A549 (cell line): ENCODE measurements at regions not wholly inside any gene's neighbourhood (a gene's known extent, or its start where the extent isn't known, plus 50 kb on each side); places are given as distances from the start of the nearest gene placed in this dataset.

Experiments used
- ATAC-seq, 2 experiments: fragments of 200-7000 bp in 1 of 2; fragments of >200 bp in 1 of 2; cut with Nextera tagmentation in 1 of 2; cut with Tn5 transposase in 1 of 2; 3 replicates each; pipeline versions ENCODE4 v1.8.0 to v1.9.1; 2018 to 2020; ENCODE audit warnings: mild to moderate bottlenecking in 1 of 2, moderate library complexity in 1 of 2
- CTCF ChIA-PET: fragments of 300-600 bp; sonication (Branson Sonifier 250); formaldehyde crosslinking; extraction: SDS; loops from one replicate; lab custom pipeline; 2021; ENCODE audit warnings: antibody characterized with exemption, inconsistent platforms; lab: Yijun Ruan, JAX
- POLR2A ChIA-PET: fragments of 350-600 bp; formaldehyde crosslinking; extraction: SDS; loops from one replicate; lab custom pipeline; 2021; ENCODE audit warnings: antibody characterized with exemption, inconsistent platforms; lab: Yijun Ruan, JAX
- DNase-seq, 2 experiments: peaks; one replicate each; pipeline versions ENCODE4 v3.0.0 to v3.0.0-alpha.2; 2011 to 2016; ENCODE audit warnings: low read depth in 1 of 2, low spot score in 1 of 2
- FAIRE-seq: peaks from 2 replicates; lab custom pipeline; 2011; peaks lifted over from hg19 to GRCh38; lab: Jason Lieb, UNC
- H3K27ac ChIP-seq, 2 experiments: fragments of >200 bp; sonication (Bioruptor Twin); formaldehyde crosslinking; 3 replicates each; pipeline ENCODE4 v1.5.1; 2016 to 2017
- H3K4me1 ChIP-seq: fragments of >200 bp; sonication (Bioruptor Twin); formaldehyde crosslinking; 3 replicates; pipeline ENCODE4 v1.6.1; 2016
- H3K4me2 ChIP-seq: fragments of >200 bp; sonication (Bioruptor Twin); formaldehyde crosslinking; 3 replicates; pipeline ENCODE4 v1.6.1; 2016
- H3K4me3 ChIP-seq: fragments of >200 bp; sonication (Bioruptor Twin); formaldehyde crosslinking; 3 replicates; pipeline ENCODE4 v1.5.1; 2016
- H3K9me3 ChIP-seq: fragments of >200 bp; sonication (Bioruptor Twin); formaldehyde crosslinking; 3 replicates; pipeline ENCODE4 v1.6.1; 2016
- BHLHE40 ChIP-seq: IDR thresholded peaks from 2 replicates; pipeline ENCODE4 v1.6.1; 2012; ENCODE audit warnings: low read depth, low read length, inconsistent platforms
- CBX2 ChIP-seq: fragments of 200-600 bp; sonication (generic); IDR thresholded peaks from 2 replicates; pipeline ENCODE4 v1.6.1; 2016; ENCODE audit warnings: low read depth, mild to moderate bottlenecking, borderline replicate concordance
- CBX8 ChIP-seq: fragments of 200-600 bp; sonication (generic); IDR thresholded peaks from 2 replicates; pipeline ENCODE4 v1.6.1; 2016
- CEBPB ChIP-seq, 2 experiments: fragments of >200 bp in 1 of 2; sonication (Bioruptor Twin) in 1 of 2; formaldehyde crosslinking in 1 of 2; IDR thresholded peaks; 2 replicates each; pipeline ENCODE4 v1.6.1; 2012 to 2016
- EHMT2 ChIP-seq: fragments of 200-600 bp; sonication (generic); IDR thresholded peaks from 2 replicates; pipeline ENCODE4 v1.6.1; 2016; ENCODE audit warnings: antibody characterized with exemption, low read depth, mild to moderate bottlenecking, moderate library complexity
- HDAC2 ChIP-seq: fragments of 200-600 bp; sonication (generic); IDR thresholded peaks from 2 replicates; pipeline ENCODE4 v1.6.1; 2016
- HES2 ChIP-seq: fragments of >200 bp; sonication (Bioruptor Twin); formaldehyde crosslinking; IDR thresholded peaks from 2 replicates; pipeline ENCODE4 v1.6.1; 2016
- HOXB13 ChIP-seq: fragments of 250-450 bp; sonication (Bioruptor Pico); IDR thresholded peaks from 2 replicates; pipeline ENCODE4 v1.5.0; 2020; ENCODE audit warnings: low read depth, mild to moderate bottlenecking, moderate library complexity
- HOXB5 ChIP-seq: fragments of 250-450 bp; sonication (Bioruptor Pico); IDR thresholded peaks from 2 replicates; pipeline ENCODE4 v1.5.0; 2020; ENCODE audit warnings: mild to moderate bottlenecking, moderate library complexity
- JUNB ChIP-seq: fragments of >200 bp; sonication (Bioruptor Twin); formaldehyde crosslinking; IDR thresholded peaks from 2 replicates; pipeline ENCODE4 v1.6.1; 2016
- KDM1A ChIP-seq: fragments of 200-600 bp; sonication (generic); IDR thresholded peaks from 2 replicates; pipeline ENCODE4 v1.6.1; 2016; ENCODE audit warnings: low read depth, mild to moderate bottlenecking
- MAFK ChIP-seq: fragments of 450-650 bp; IDR thresholded peaks from 2 replicates; pipeline ENCODE4 v1.6.1; 2014; ENCODE audit not compliant: partially characterized antibody
- MYC ChIP-seq: IDR thresholded peaks from 2 replicates; pipeline ENCODE4 v1.6.1; 2012; ENCODE audit warnings: mild to moderate bottlenecking, inconsistent platforms, low read length, improper control_type of control experiment, borderline replicate concordance
- NPAS2 ChIP-seq: fragments of 250-450 bp; sonication (Bioruptor Pico); IDR thresholded peaks from 2 replicates; pipeline ENCODE4 v1.8.0; 2022; ENCODE audit warnings: mild to moderate bottlenecking, moderate library complexity, borderline replicate concordance
- NR3C1 ChIP-seq: fragments of >200 bp; sonication (Bioruptor Twin); formaldehyde crosslinking; IDR thresholded peaks from 3 replicates; pipeline ENCODE4 v1.6.1; 2017
- PHF8 ChIP-seq: fragments of 200-600 bp; sonication (generic); IDR thresholded peaks from 2 replicates; pipeline ENCODE4 v1.6.1; 2016; ENCODE audit warnings: low read depth, mild to moderate bottlenecking, antibody characterized with exemption, moderate library complexity, borderline replicate concordance
- POLR2A ChIP-seq: IDR thresholded peaks from 2 replicates; pipeline ENCODE4 v1.6.1; 2012; ENCODE audit warnings: mild to moderate bottlenecking, low read length
- REST ChIP-seq: fragments of 200-600 bp; sonication (generic); IDR thresholded peaks from 2 replicates; pipeline ENCODE4 v1.6.1; 2016; ENCODE audit warnings: antibody characterized with exemption, mild to moderate bottlenecking, moderate library complexity
- RFX5 ChIP-seq: fragments of 450-650 bp; IDR thresholded peaks from 2 replicates; pipeline ENCODE4 v1.7.1; 2014; ENCODE audit warnings: antibody characterized with exemption, mild to moderate bottlenecking, moderate library complexity
- SMC3 ChIP-seq: fragments of >200 bp; sonication (Bioruptor Twin); formaldehyde crosslinking; IDR thresholded peaks from 3 replicates; pipeline ENCODE4 v1.6.1; 2018; ENCODE audit warnings: inconsistent platforms
- TFCP2L1 ChIP-seq: fragments of 250-450 bp; sonication (Bioruptor Pico); IDR thresholded peaks from 2 replicates; pipeline ENCODE4 v1.5.0; 2021; ENCODE audit warnings: mild to moderate bottlenecking
- TP53 ChIP-seq: fragments of 250-450 bp; sonication (Bioruptor Pico); IDR thresholded peaks from 2 replicates; pipeline ENCODE4 v1.5.0; 2021; ENCODE audit warnings: mild to moderate bottlenecking, moderate library complexity
- ZC3H11A ChIP-seq: fragments of 450-650 bp; IDR thresholded peaks from 2 replicates; pipeline ENCODE4 v1.6.1; 2014; ENCODE audit warnings: antibody characterized with exemption, mild to moderate bottlenecking
- ZNF302 ChIP-seq: fragments of 250-450 bp; sonication (Bioruptor Pico); IDR thresholded peaks from 2 replicates; pipeline ENCODE4 v1.9.0; 2021; ENCODE audit warnings: inconsistent platforms, mild to moderate bottlenecking, moderate library complexity
- whole genome bisulfite sequencing: methylation state at CpG from one replicate; pipeline ENCODE4 v1.1.6; 2017; ENCODE audit errors: missing lambda C conversion rate; 5-methylcytosine and 5-hydroxymethylcytosine counted together
- TF ChIP-seq, protein P1 (sequence below): fragments of 450-650 bp; IDR thresholded peaks from 2 replicates; pipeline ENCODE4 v1.6.1; 2014; ENCODE audit warnings: antibody characterized with exemption

- Histone ChIP-seq H3K9me3 (no peaks in the 10 kb centered on the region), H3K4me3 (no peak overlapping the region), H3K27ac (no peak overlapping the region), H3K4me1 (no peaks in the 10 kb centered on the region), H3K4me2 (no peak overlapping the region)
- TF ChIP-seq HES2, result no peak
- TF ChIP-seq MAFK, result no peak
- no peak for TF ChIP-seq ZNF302 (CRISPR knock-in tag)
- no peak for TF ChIP-seq NPAS2 (CRISPR knock-in tag)
- TF ChIP-seq MYC, result no peak
- no peak for TF ChIP-seq BHLHE40
- no peak for TF ChIP-seq TFCP2L1 (CRISPR knock-in tag)
- no peak for TF ChIP-seq PHF8
- TF ChIP-seq CEBPB (IDR thresholded peaks at IDR 0.05), result no peak
- no peak for TF ChIP-seq REST
- TF ChIP-seq CBX8, result no peak
- no peak for TF ChIP-seq SMC3
- no peak for TF ChIP-seq HOXB13 (CRISPR knock-in tag)
- whole genome bisulfite sequencing, result 31% methylated on average over 5 of the region's 5 CpGs
- DNase-seq, result no peak
- ChIA-PET POLR2A (no interaction called here), CTCF (no interaction called here)
- FAIRE-seq, result no peak
- no peak for ATAC-seq
Measured at GRCh38 chr11:100550912-100551632, 136.0 kb upstream of the ARHGAP42 start.

DNA sequence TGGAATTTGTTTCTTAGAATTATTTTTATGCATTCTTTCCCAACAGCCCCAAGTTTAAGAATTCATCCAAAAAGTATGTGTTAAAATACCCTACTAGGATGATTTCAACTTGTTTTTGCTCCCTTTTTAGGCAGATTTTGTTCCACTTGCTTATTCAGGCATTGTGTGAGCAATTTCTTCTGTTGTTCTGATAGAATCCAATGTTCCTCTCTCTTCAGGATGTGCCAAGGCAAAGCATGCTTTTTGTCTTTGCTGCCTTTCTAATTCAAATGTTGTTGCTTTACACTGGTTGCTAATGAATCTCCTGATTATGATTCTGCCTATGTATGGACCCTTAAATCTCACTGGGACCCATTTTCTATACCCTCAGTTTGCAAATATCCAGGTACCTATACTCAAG lies 131.2 kb upstream of the ARHGAP42 start:
- no peak for ATAC-seq
- Histone ChIP-seq H3K9me3 (no peaks in the 10 kb centered on the region), H3K4me3 (no peak overlapping the region), H3K27ac (no peak overlapping the region), H3K4me1 (no peaks in the 10 kb centered on the region), H3K4me2 (no peak overlapping the region)
- CTCF ChIA-PET, result interaction anchor here (0.6 kb wide), 1 partner anchor 830 kb away, joined by 3 read pairs; no protein-coding TSS in a partner anchor
- no peak for DNase-seq
- FAIRE-seq, result no peak
- TF ChIP-seq KDM1A (no peak), CBX8 (no peak), REST (no peak), TP53 (CRISPR knock-in tag) (no peak), NPAS2 (CRISPR knock-in tag) (no peak), POLR2A (no peak), HOXB5 (CRISPR knock-in tag) (no peak), HDAC2 (no peak), PHF8 (no peak), ZNF302 (CRISPR knock-in tag) (no peak), NR3C1 (no peak), ZC3H11A (no peak), RFX5 (no peak), CBX2 (no peak), HES2 (no peak), EHMT2 (no peak), JUNB (no peak)
- TF ChIP-seq, protein P1, sequence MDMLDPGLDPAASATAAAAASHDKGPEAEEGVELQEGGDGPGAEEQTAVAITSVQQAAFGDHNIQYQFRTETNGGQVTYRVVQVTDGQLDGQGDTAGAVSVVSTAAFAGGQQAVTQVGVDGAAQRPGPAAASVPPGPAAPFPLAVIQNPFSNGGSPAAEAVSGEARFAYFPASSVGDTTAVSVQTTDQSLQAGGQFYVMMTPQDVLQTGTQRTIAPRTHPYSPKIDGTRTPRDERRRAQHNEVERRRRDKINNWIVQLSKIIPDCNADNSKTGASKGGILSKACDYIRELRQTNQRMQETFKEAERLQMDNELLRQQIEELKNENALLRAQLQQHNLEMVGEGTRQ, result no peak
- POLR2A ChIA-PET, result no interaction called here
